WTC11 (cell line): ENCODE measurements at regions not wholly inside any gene's neighbourhood (a gene's known extent, or its start where the extent isn't known, plus 50 kb on each side); places are given as distances from the start of the nearest gene placed in this dataset.
A peak's percentile ranks its signal among the peaks of the same experiment; 100 is the strongest.

Source experiments
- ATAC-seq: fragments of 200-7000 bp; cut with Tn5 transposase; 2 replicates; pipeline ENCODE4 v1.10.0; 2021; ENCODE audit warnings: mild to moderate bottlenecking, moderate library complexity
- CTCF ChIA-PET: fragments of 300-600 bp; sonication (Branson Sonifier 250); formaldehyde crosslinking; loops from one replicate; lab custom pipeline; 2021; ENCODE audit warnings: antibody characterized with exemption; lab: Charles Lee
- POLR2A ChIA-PET: fragments of 350-600 bp; sonication (Branson Sonifier 250); formaldehyde crosslinking; loops from one replicate; lab custom pipeline; 2021; ENCODE audit warnings: antibody characterized with exemption; lab: Charles Lee
- DNase-seq: peaks from one replicate; pipeline ENCODE4 v3.0.0; 2021; ENCODE audit warnings: low spot score
- H3K27ac Mint-ChIP-seq: 2 replicates; pipeline ENCODE4 v1.8.0; 2021; ENCODE audit warnings: mixed read lengths
- H3K27me3 Mint-ChIP-seq: 2 replicates; pipeline ENCODE4 v1.8.0; 2021; ENCODE audit warnings: low read depth, mild to moderate bottlenecking, moderate library complexity, mixed read lengths
- H3K36me3 Mint-ChIP-seq: 2 replicates; pipeline ENCODE4 v1.8.0; 2021; ENCODE audit warnings: mixed read lengths
- H3K4me1 Mint-ChIP-seq: 2 replicates; pipeline ENCODE4 v1.8.0; 2022; ENCODE audit warnings: mixed read lengths
- H3K4me3 Mint-ChIP-seq: 2 replicates; pipeline ENCODE4 v1.8.0; 2021; ENCODE audit warnings: mild to moderate bottlenecking, moderate library complexity, mixed read lengths
- H3K9me3 Mint-ChIP-seq: 2 replicates; pipeline ENCODE4 v1.8.0; 2021; ENCODE audit warnings: mixed read lengths
- AR ChIP-seq: fragments of 250-450 bp; sonication (Bioruptor Pico); IDR thresholded peaks from 2 replicates; pipeline ENCODE4 v1.9.0; 2021; ENCODE audit warnings: mild to moderate bottlenecking
- ATF2 ChIP-seq: sonication (generic); formaldehyde crosslinking; IDR thresholded peaks from 2 replicates; pipeline ENCODE4 v1.8.1; 2022; ENCODE audit warnings: low read depth, missing genetic modification reagents, borderline replicate concordance
- CBFB ChIP-seq: sonication (generic); formaldehyde crosslinking; IDR thresholded peaks from 2 replicates; pipeline ENCODE4 v1.8.1; 2022; ENCODE audit warnings: mild to moderate bottlenecking, low read depth, missing genetic modification reagents
- ELF4 ChIP-seq: sonication (generic); formaldehyde crosslinking; IDR thresholded peaks from 2 replicates; pipeline ENCODE4 v1.8.1; 2022; ENCODE audit warnings: low read depth, mild to moderate bottlenecking, moderate library complexity, missing genetic modification reagents
- ERG ChIP-seq: fragments of 250-450 bp; sonication (Bioruptor Pico); IDR thresholded peaks from 2 replicates; pipeline ENCODE4 v1.8.0; 2021; ENCODE audit warnings: mild to moderate bottlenecking
- FOXP4 ChIP-seq: sonication (generic); formaldehyde crosslinking; IDR thresholded peaks from 2 replicates; pipeline ENCODE4 v1.8.0; 2022; ENCODE audit warnings: mild to moderate bottlenecking, missing genetic modification reagents
- GABPB1 ChIP-seq: sonication (generic); formaldehyde crosslinking; IDR thresholded peaks from 2 replicates; pipeline ENCODE4 v1.8.1; 2023; ENCODE audit warnings: mild to moderate bottlenecking, missing genetic modification reagents
- GTF2I ChIP-seq: fragments of 250-450 bp; sonication (Bioruptor Pico); conservative IDR thresholded peaks from 2 replicates; pipeline ENCODE4 v1.4.0; 2021; ENCODE audit warnings: mild to moderate bottlenecking
- IRF1 ChIP-seq: sonication (generic); formaldehyde crosslinking; IDR thresholded peaks from 2 replicates; pipeline ENCODE4 v1.8.0; 2023; ENCODE audit warnings: missing genetic modification reagents
- IRF2 ChIP-seq: sonication (generic); formaldehyde crosslinking; IDR thresholded peaks from 2 replicates; pipeline ENCODE4 v1.8.0; 2022; ENCODE audit warnings: low read depth, missing genetic modification reagents, borderline replicate concordance
- MXD4 ChIP-seq: fragments of 250-450 bp; sonication (Bioruptor Pico); IDR thresholded peaks from 2 replicates; pipeline ENCODE4 v1.8.0; 2021; ENCODE audit warnings: mild to moderate bottlenecking, moderate library complexity, borderline replicate concordance
- OVOL2 ChIP-seq: fragments of 250-450 bp; sonication (Bioruptor Pico); IDR thresholded peaks from 2 replicates; pipeline ENCODE4 v1.9.0; 2021; ENCODE audit warnings: mild to moderate bottlenecking, borderline replicate concordance
- SMAD4 ChIP-seq: sonication (generic); formaldehyde crosslinking; IDR thresholded peaks from 2 replicates; pipeline ENCODE4 v1.8.0; 2022; ENCODE audit warnings: mild to moderate bottlenecking, missing genetic modification reagents
- SP1 ChIP-seq: sonication (generic); formaldehyde crosslinking; conservative IDR thresholded peaks from 2 replicates; pipeline ENCODE4 v1.8.1; 2022; ENCODE audit warnings: missing genetic modification reagents
- TCF7 ChIP-seq: sonication (generic); formaldehyde crosslinking; IDR thresholded peaks from 2 replicates; pipeline ENCODE4 v1.8.0; 2022; ENCODE audit warnings: mild to moderate bottlenecking, low read depth, missing genetic modification reagents, moderate library complexity
- TEAD4 ChIP-seq: sonication (generic); formaldehyde crosslinking; IDR thresholded peaks from 2 replicates; pipeline ENCODE4 v1.8.0; 2022; ENCODE audit warnings: mild to moderate bottlenecking, missing genetic modification reagents
- ZBTB21 ChIP-seq: sonication (generic); formaldehyde crosslinking; IDR thresholded peaks from 2 replicates; pipeline ENCODE4 v1.8.1; 2023; ENCODE audit warnings: mild to moderate bottlenecking, missing genetic modification reagents, borderline replicate concordance
- ZMAT4 ChIP-seq: fragments of 250-450 bp; sonication (Bioruptor Pico); IDR thresholded peaks from 2 replicates; pipeline ENCODE4 v1.9.0; 2021; ENCODE audit warnings: mild to moderate bottlenecking
- ZNF219 ChIP-seq: sonication (generic); formaldehyde crosslinking; IDR thresholded peaks from 2 replicates; pipeline ENCODE4 v1.8.0; 2023; ENCODE audit warnings: missing genetic modification reagents, mild to moderate bottlenecking, borderline replicate concordance
- ZNF263 ChIP-seq: sonication (generic); formaldehyde crosslinking; IDR thresholded peaks from 2 replicates; pipeline ENCODE4 v1.8.1; 2022; ENCODE audit warnings: low read depth, mild to moderate bottlenecking, moderate library complexity, missing genetic modification reagents

- Mint-ChIP-seq H3K9me3 (no peaks in the 10 kb centered on the region), H3K27ac (no peak overlapping the region), H3K4me3 (no peak overlapping the region), H3K4me1 (no peaks in the 10 kb centered on the region), H3K36me3 (no peaks in the 10 kb centered on the region; the same call in 1 of the 2 replicates), H3K27me3 (peaks cover 3% of the 10 kb centered on the region; the same call in 1 of the 2 replicates)
- ChIA-PET CTCF (no interaction called here), POLR2A (no interaction called here)
- TF ChIP-seq ATF2 (no peak), GABPB1 (CRISPR knock-in tag) (peak; percentile 10; the same call in 1 of the 2 replicates)
- no peak for ATAC-seq
- DNase-seq: no peak
Measured at GRCh38 chr2:62578803-62579640, 73.0 kb upstream of the TMEM17 start.

GRCh38 chr2:62577994-62578781, 72.2 kb upstream of the TMEM17 start:
- H3K4me3 Mint-ChIP-seq: no peak overlapping the region
- no peak for TF ChIP-seq TEAD4 (CRISPR knock-in tag)
- peak; percentile 71 for TF ChIP-seq GABPB1 (CRISPR knock-in tag)
- no peaks in the 10 kb centered on the region; the same call in 1 of the 2 replicates for H3K36me3 Mint-ChIP-seq
- DNase-seq (no peak), ATAC-seq (no peak)
- H3K9me3 Mint-ChIP-seq: no peaks in the 10 kb centered on the region
- no peak overlapping the region for H3K27ac Mint-ChIP-seq
- no peaks in the 10 kb centered on the region for H3K4me1 Mint-ChIP-seq
- CTCF ChIA-PET: no interaction called here
- H3K27me3 Mint-ChIP-seq: peaks cover 3% of the 10 kb centered on the region; the same call in 1 of the 2 replicates
- POLR2A ChIA-PET: no interaction called here

GRCh38 chr2:62576276-62576939, 70.4 kb upstream of the TMEM17 start:
- Mint-ChIP-seq H3K36me3 (no peaks in the 10 kb centered on the region), H3K4me1 (no peaks in the 10 kb centered on the region), H3K9me3 (no peaks in the 10 kb centered on the region), H3K4me3 (no peak overlapping the region), H3K27me3 (peaks cover 18% of the 10 kb centered on the region), H3K27ac (no peak overlapping the region)
- ATAC-seq: no peak
- no peak for TF ChIP-seq SP1
- no peak for TF ChIP-seq AR (CRISPR knock-in tag)
- no peak for TF ChIP-seq ZMAT4 (CRISPR knock-in tag)
- no peak for TF ChIP-seq FOXP4
- no peak for TF ChIP-seq ZNF219 (CRISPR knock-in tag)
- TF ChIP-seq OVOL2 (CRISPR knock-in tag): no peak
- no peak for TF ChIP-seq CBFB
- TF ChIP-seq MXD4: no peak
- no peak for TF ChIP-seq ZBTB21 (CRISPR knock-in tag)
- no peak for TF ChIP-seq TCF7
- no peak for TF ChIP-seq ZNF263 (CRISPR knock-in tag)
- no peak for TF ChIP-seq ELF4 (CRISPR knock-in tag)
- TF ChIP-seq IRF2: no peak
- no peak for TF ChIP-seq ERG (CRISPR knock-in tag)
- no peak for TF ChIP-seq SMAD4
- no peak for TF ChIP-seq IRF1 (CRISPR knock-in tag)
- no peak for TF ChIP-seq GTF2I (CRISPR knock-in tag)
- POLR2A ChIA-PET: no interaction called here
- DNase-seq: no peak
- CTCF ChIA-PET: no interaction called here
